ENCODE measurements at regions not wholly inside any gene's neighbourhood (a gene's known extent, or its start where the extent isn't known, plus 50 kb on each side); places are given as distances from the start of the nearest gene placed in this dataset.

DNA sequence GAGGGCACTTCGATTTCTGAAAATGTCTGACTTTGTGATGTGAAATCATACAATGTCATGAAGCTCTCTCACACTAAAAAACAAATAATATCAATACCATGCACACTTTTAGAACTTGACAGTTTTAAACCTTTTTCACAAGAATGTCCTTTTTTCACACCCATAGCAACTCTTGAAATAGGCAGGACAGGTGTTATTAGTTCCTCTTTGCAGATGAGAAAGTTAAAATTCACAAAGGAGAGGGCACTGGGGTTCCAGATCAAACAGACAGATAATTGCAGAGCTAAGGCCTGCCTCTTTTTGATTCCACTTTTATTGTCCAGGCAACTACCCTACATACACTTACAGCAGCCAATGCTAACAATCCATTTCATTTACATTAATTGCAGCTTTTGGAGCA lies 142.8 kb downstream of the KLF12 start:
- TF ChIP-seq POLR2A (IDR thresholded peaks at IDR 0.05; ENCODE audit: borderline replicate concordance, extremely low read depth, insufficient read depth, insufficient read length) (no peak), POLR2AphosphoS5 (IDR thresholded peaks at IDR 0.05; ENCODE audit: low read depth, low read length) (no peak), EZH2phosphoT487 (IDR thresholded peaks at IDR 0.05; ENCODE audit: borderline replicate concordance) (no peak)
- TF ChIP-seq, protein P1, sequence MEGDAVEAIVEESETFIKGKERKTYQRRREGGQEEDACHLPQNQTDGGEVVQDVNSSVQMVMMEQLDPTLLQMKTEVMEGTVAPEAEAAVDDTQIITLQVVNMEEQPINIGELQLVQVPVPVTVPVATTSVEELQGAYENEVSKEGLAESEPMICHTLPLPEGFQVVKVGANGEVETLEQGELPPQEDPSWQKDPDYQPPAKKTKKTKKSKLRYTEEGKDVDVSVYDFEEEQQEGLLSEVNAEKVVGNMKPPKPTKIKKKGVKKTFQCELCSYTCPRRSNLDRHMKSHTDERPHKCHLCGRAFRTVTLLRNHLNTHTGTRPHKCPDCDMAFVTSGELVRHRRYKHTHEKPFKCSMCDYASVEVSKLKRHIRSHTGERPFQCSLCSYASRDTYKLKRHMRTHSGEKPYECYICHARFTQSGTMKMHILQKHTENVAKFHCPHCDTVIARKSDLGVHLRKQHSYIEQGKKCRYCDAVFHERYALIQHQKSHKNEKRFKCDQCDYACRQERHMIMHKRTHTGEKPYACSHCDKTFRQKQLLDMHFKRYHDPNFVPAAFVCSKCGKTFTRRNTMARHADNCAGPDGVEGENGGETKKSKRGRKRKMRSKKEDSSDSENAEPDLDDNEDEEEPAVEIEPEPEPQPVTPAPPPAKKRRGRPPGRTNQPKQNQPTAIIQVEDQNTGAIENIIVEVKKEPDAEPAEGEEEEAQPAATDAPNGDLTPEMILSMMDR (IDR thresholded peaks at IDR 0.05 in 2 of 3, conservative IDR thresholded peaks at IDR 0.05 in 1 of 3; ENCODE audit: borderline replicate concordance in 1 of 3, insufficient read depth in 1 of 3, low read depth in 2 of 3, low read length in 2 of 3), result no peak
- TF ChIP-seq, protein P2, sequence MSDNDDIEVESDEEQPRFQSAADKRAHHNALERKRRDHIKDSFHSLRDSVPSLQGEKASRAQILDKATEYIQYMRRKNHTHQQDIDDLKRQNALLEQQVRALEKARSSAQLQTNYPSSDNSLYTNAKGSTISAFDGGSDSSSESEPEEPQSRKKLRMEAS (IDR thresholded peaks at IDR 0.05), result no peak

Measured in HCT116 (cell line).